ENCODE measurements at regions not wholly inside any gene's neighbourhood (a gene's known extent, or its start where the extent isn't known, plus 50 kb on each side); places are given as distances from the start of the nearest gene placed in this dataset.
"Not testable (repeated sequence)": the region's sequence is repeated elsewhere in the genome, so short reads cannot be mapped to it uniquely, and the experiment has no call there.

GRCh38 chr3:20547361-20548269, 361.6 kb upstream of the SGO1 start:
- not testable (repeated sequence) for DNase-seq (ENCODE audit: low read depth)

GRCh38 chr3:20546636-20547035, 360.6 kb upstream of the SGO1 start:
- no peak for DNase-seq (ENCODE audit: low read depth)

- no peak for DNase-seq (ENCODE audit: low read depth)
Measured at GRCh38 chr3:20543535-20544226, 357.7 kb upstream of the SGO1 start.

GRCh38 chr3:20540066-20540465, 354.1 kb upstream of the SGO1 start:
- DNase-seq (ENCODE audit: low read depth): no peak

- no peak for DNase-seq (ENCODE audit: low read depth)
Measured at GRCh38 chr3:20539666-20540065, 353.7 kb upstream of the SGO1 start.

- DNase-seq (ENCODE audit: low read depth): no peak
Measured at GRCh38 chr3:20537234-20537633, 351.2 kb upstream of the SGO1 start.

GRCh38 chr3:20529911-20530310, 343.9 kb upstream of the SGO1 start:
- no peak for DNase-seq (ENCODE audit: low read depth)

GRCh38 chr3:20528180-20528770, 342.3 kb upstream of the SGO1 start:
- no peak for DNase-seq (ENCODE audit: low read depth)

GRCh38 chr3:20527368-20527767, 341.4 kb upstream of the SGO1 start:
- DNase-seq (ENCODE audit: low read depth): no peak

GRCh38 chr3:20524328-20524727, 338.3 kb upstream of the SGO1 start:
- no peak for DNase-seq (ENCODE audit: low read depth)

- DNase-seq (ENCODE audit: low read depth): no peak
Measured at GRCh38 chr3:20523293-20523692, 337.3 kb upstream of the SGO1 start.

GRCh38 chr3:20517316-20517715, 331.3 kb upstream of the SGO1 start:
- DNase-seq (ENCODE audit: low read depth): not testable (repeated sequence)

GRCh38 chr3:20516311-20516710, 330.3 kb upstream of the SGO1 start:
- no peak for DNase-seq (ENCODE audit: low read depth)

- DNase-seq (ENCODE audit: low read depth): no peak
Measured at GRCh38 chr3:20515834-20516233, 329.8 kb upstream of the SGO1 start.

GRCh38 chr3:20511863-20512505, 326.0 kb upstream of the SGO1 start:
- DNase-seq (ENCODE audit: low read depth): no peak

GRCh38 chr3:20510396-20510795, 324.4 kb upstream of the SGO1 start:
- no peak for DNase-seq (ENCODE audit: low read depth)

GRCh38 chr3:20503394-20504082, 317.5 kb upstream of the SGO1 start:
- no peak for DNase-seq (ENCODE audit: low read depth)

GRCh38 chr3:20490996-20491395, 305.0 kb upstream of the SGO1 start:
- DNase-seq (ENCODE audit: low read depth): no peak

GRCh38 chr3:20488151-20488550, 302.1 kb upstream of the SGO1 start:
- no peak for DNase-seq (ENCODE audit: low read depth)

GRCh38 chr3:20484126-20484525, 298.1 kb upstream of the SGO1 start:
- no peak for DNase-seq (ENCODE audit: low read depth)

- no peak for DNase-seq (ENCODE audit: low read depth)
Measured at GRCh38 chr3:20482350-20482749, 296.3 kb upstream of the SGO1 start.
